Esophagus (tissue), 2 donors: ENCODE measurements at regions not wholly inside any gene's neighbourhood (a gene's known extent, or its start where the extent isn't known, plus 50 kb on each side); places are given as distances from the start of the nearest gene placed in this dataset.

Experiments
- H3K27ac ChIP-seq, 2 donors: one replicate each; pipeline ENCODE4 v1.5.1; 2013; ENCODE audit warnings: low read depth in 2 of 2, mild to moderate bottlenecking in 2 of 2, inconsistent platforms in 1 of 2, low read length in 1 of 2, moderate library complexity in 1 of 2
- H3K27me3 ChIP-seq, 2 donors: one replicate each; pipeline ENCODE4 v1.6.1; 2013; ENCODE audit warnings: low read length in 2 of 2, control low read depth in 1 of 2, mild to moderate bottlenecking in 1 of 2; ENCODE audit not compliant: insufficient read depth in 2 of 2, control insufficient read depth in 1 of 2
- H3K36me3 ChIP-seq, 2 donors: one replicate each; pipeline ENCODE4 v1.6.1; 2013; ENCODE audit warnings: low read length in 1 of 2; ENCODE audit not compliant: control insufficient read depth in 2 of 2, insufficient read depth in 2 of 2
- H3K4me1 ChIP-seq, 2 donors: one replicate each; pipeline ENCODE4 v1.6.1; 2013; ENCODE audit warnings: low read length in 1 of 2; ENCODE audit not compliant: control insufficient read depth in 2 of 2, insufficient read depth in 2 of 2
- H3K4me3 ChIP-seq, 2 donors: one replicate each; pipeline ENCODE4 v1.5.1; 2013; ENCODE audit warnings: low read length in 2 of 2, mild to moderate bottlenecking in 2 of 2, low read depth in 1 of 2, moderate library complexity in 1 of 2
- H3K9me3 ChIP-seq, 2 donors: one replicate each; pipeline ENCODE4 v1.6.1; 2013; ENCODE audit warnings: mild to moderate bottlenecking in 2 of 2, low read depth in 1 of 2, low read length in 1 of 2, moderate library complexity in 1 of 2; ENCODE audit not compliant: control insufficient read depth in 2 of 2, insufficient read depth in 1 of 2
- WGBS, 2 donors: extraction: QIAGEN DNeasy Blood & Tissue Kit; methylation state at CpG; one replicate each; pipeline ENCODE4 v1.1.7; 2013; 5-methylcytosine and 5-hydroxymethylcytosine counted together
- donor health status: healthy with polysubstance abuse.
- donor health status: Bipolar disorder and iron deficiency.

DNA sequence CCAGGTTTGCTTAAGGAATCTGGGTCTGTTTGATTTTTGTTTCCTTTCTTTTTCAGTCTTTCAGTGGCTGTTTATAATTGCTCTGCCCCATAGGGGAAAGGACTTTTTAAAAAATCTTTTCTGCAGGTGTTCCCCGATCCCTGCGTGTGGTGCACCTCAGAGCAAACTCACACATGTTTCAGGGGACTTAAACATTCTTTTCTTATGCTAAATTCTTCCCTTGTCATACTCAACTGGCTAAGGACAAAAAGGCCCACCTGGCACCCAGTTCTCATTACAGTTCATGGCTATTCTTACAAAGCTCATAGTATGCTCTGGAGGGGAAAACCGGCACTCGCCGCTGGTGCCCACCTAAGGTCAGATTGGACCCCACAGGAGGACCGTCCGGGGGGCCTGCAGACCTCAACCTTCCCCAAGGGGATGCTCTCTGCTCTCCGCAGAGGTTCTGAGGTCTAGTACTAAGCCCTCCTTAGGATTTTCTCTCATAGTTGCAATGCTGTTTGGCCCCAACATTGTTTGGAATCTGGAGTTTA is 220.3 kb downstream of the HGF start:
- Histone ChIP-seq H3K4me1 (no peaks in the 10 kb centered on the region), H3K4me3 (no peak overlapping the region), H3K9me3 (no peaks in the 10 kb centered on the region), H3K36me3 (no peaks in the 10 kb centered on the region), H3K27me3 (no peaks in the 10 kb centered on the region), H3K27ac (no peak overlapping the region)
- 89 to 90% methylated on average over 8 of the region's 8 CpGs for WGBS, 2 donors

DNA sequence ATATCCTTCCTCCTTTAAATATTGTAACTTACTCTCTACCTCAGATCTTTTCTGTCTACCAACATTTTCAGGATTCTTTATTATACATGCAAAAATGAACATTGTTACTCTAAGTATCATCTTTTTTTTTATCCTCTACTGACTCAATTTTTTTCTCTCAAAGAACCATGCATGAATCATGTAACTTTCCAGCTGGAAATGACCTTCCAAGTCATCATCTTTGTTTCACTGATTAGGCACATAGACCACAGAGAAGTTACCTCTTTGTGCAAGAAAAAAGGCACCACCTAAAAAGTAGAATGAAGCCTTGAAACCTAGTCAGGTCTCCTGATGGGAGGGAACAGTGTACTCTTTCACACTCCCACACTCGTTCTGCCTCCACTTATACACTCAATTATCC is 234.9 kb downstream of the HGF start:
- Histone ChIP-seq H3K36me3 (no peaks in the 10 kb centered on the region), H3K4me3 (no peak overlapping the region), H3K4me1 (no peaks in the 10 kb centered on the region), H3K27ac (no peak overlapping the region), H3K9me3 (no peaks in the 10 kb centered on the region), H3K27me3 (no peaks in the 10 kb centered on the region)
- WGBS, 2 donors, result 68 to 87% methylated on average over 1 of the region's 1 CpG

DNA sequence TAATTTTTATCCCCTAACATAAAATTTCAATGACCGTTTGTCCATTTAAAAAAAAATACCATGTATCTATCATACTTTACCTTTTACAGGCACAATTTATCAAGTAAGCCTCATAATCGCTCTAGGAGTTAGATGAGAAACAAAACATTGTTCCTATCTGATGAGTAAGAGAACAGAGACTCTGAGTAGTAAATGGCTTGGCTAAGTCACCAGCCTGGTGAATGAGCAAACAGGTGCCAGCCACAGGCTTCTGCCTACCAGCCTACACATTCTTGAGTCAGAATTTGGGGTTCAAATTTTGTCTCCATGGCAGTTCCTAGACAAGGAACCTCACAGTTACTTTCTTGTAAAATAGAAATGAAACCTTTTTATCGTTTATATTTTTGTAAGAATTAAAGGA is 235.4 kb downstream of the HGF start:
- WGBS, 2 donors, result 74 to 77% methylated on average over 3 of the region's 3 CpGs
- Histone ChIP-seq H3K27me3 (no peaks in the 10 kb centered on the region), H3K27ac (no peak overlapping the region), H3K36me3 (no peaks in the 10 kb centered on the region), H3K9me3 (no peaks in the 10 kb centered on the region), H3K4me1 (no peaks in the 10 kb centered on the region), H3K4me3 (no peak overlapping the region)

DNA sequence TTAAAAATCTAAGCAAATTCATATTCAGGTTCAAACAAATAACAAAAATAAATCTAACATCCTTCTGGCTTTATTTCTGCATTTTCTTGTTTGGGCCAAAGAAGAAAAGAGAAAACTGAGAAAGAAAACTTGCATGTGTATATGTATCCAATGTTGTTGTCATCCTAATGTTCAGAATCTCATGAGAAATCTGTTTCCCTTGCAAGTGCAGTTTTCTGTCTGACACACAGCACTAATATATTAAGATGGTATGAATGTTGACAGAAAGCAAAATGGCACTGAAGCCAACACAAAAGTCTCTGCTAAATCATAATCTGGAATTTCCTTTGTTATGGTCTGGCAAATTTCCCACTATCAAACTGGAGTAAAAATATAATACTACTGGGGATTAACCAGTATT is 235.9 kb downstream of the HGF start:
- Histone ChIP-seq H3K27ac (no peak overlapping the region), H3K9me3 (no peaks in the 10 kb centered on the region), H3K27me3 (no peaks in the 10 kb centered on the region), H3K4me3 (no peak overlapping the region), H3K36me3 (no peaks in the 10 kb centered on the region), H3K4me1 (no peaks in the 10 kb centered on the region)

DNA sequence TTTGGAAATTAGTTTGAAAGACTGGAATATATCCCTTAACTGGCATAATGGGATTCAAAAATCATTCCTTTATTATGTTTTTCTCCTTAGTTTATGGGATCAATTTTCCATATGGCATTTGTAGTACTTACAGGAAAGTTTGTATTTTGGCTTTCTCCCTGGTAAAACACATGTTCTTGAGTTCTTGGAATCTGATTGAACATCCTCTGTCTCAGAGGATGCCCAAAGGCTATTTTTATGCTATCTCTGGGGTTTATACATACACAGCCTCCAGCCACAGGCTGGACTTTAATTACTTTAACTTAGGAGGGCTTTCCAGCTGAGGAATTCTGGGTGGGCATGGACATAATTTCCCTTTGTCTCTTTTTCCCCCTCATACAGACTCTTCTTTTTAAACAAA is 236.4 kb downstream of the HGF start:
- H3K27me3 ChIP-seq, result no peaks in the 10 kb centered on the region
- no peak overlapping the region for H3K27ac ChIP-seq
- no peaks in the 10 kb centered on the region for H3K4me1 ChIP-seq
- H3K4me3 ChIP-seq, result no peak overlapping the region
- no peaks in the 10 kb centered on the region for H3K36me3 ChIP-seq
- no peaks in the 10 kb centered on the region for H3K9me3 ChIP-seq

DNA sequence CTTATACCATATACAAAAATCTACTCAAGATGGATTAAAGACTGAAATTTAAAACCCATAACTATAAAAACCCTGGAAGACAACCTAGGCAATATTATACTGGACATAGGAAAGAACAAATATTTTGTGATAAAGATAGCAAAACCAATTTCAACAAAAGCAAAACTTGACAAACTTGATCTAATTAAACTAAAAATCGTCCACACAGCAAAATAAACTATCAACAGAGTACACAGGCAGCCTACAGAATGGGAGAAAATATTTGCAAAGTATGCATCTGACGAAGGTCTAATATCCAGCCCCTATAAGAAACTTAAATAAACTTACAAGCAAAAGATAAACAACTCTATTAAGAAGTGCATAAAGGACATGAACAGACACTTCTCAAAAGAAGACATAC is 240.1 kb downstream of the HGF start:
- Histone ChIP-seq H3K27me3 (no peaks in the 10 kb centered on the region), H3K36me3 (no peaks in the 10 kb centered on the region), H3K9me3 (no peaks in the 10 kb centered on the region), H3K4me3 (no peak overlapping the region), H3K27ac (no peak overlapping the region), H3K4me1 (no peaks in the 10 kb centered on the region)
- WGBS, 2 donors, result 36 to 48% methylated on average over 2 of the region's 2 CpGs

DNA sequence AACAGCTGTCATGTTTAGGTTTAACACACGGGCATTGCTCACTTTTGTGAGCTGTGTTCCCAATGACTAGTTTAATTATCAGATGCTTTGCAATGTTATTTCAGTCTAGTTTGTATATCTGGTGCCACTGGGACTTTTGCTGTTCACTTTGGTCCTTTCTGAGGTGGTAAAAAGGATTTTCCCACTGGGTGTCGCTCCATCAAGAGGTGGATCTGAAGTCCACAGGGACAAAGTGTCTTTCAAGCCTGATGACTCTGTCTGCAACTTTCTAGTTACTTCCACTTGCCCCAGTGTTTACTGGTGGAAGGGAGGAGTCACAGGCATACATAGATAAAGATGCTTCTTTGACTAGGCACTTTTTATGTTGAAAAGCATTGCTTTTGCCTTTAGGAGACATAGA is 242.2 kb downstream of the HGF start:
- Histone ChIP-seq H3K9me3 (no peaks in the 10 kb centered on the region), H3K36me3 (no peaks in the 10 kb centered on the region), H3K4me1 (no peaks in the 10 kb centered on the region), H3K27me3 (no peaks in the 10 kb centered on the region), H3K27ac (no peak overlapping the region), H3K4me3 (no peak overlapping the region)
- 55 to 75% methylated on average over 2 of the region's 2 CpGs for WGBS, 2 donors

DNA sequence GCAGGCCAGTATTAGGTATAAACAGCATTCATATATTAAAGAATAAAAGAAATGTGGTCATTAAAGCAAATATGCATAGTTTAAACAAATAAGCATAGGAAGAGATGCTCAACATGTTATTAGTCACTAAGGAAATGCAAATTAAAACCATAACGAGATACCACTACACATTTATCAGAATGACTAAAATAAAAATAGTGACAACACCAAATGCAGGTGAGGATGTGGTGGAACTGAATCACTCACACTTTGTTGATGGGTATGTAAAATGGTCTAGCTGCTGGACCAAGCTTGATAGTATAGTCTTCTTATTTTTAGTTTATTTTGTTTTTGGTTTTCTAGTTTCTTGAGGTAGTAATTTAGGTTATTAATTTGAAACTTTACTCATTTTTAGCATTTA is 242.9 kb downstream of the HGF start:
- Histone ChIP-seq H3K9me3 (no peaks in the 10 kb centered on the region), H3K36me3 (no peaks in the 10 kb centered on the region), H3K4me3 (no peak overlapping the region), H3K27ac (no peak overlapping the region), H3K27me3 (no peaks in the 10 kb centered on the region), H3K4me1 (no peaks in the 10 kb centered on the region)
- WGBS, 2 donors, result 65% methylated on average over 1 of the region's 1 CpG

DNA sequence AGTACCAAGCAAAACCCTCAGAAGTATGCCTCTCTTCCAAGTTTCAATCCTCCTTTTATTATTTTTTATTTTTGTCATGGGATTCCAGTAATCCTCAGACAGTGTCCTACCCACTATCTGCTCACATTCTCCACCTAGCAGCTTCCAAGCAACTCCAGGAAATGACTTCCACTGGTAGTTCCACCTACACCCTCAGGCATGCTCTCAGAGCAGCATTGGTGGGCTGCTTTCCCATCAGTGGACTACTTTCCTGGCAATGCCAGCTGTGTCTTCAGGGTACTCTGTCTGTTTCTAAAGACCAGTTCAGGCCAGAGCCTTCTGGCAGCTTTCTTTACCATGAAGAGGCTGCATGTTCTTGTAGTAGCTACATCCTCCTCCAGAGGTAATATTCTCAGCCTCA is 244.0 kb downstream of the HGF start:
- no peaks in the 10 kb centered on the region for H3K9me3 ChIP-seq
- no peaks in the 10 kb centered on the region for H3K27me3 ChIP-seq
- no peaks in the 10 kb centered on the region for H3K4me1 ChIP-seq
- no peaks in the 10 kb centered on the region for H3K36me3 ChIP-seq
- no peak overlapping the region for H3K27ac ChIP-seq
- no peak overlapping the region for H3K4me3 ChIP-seq

DNA sequence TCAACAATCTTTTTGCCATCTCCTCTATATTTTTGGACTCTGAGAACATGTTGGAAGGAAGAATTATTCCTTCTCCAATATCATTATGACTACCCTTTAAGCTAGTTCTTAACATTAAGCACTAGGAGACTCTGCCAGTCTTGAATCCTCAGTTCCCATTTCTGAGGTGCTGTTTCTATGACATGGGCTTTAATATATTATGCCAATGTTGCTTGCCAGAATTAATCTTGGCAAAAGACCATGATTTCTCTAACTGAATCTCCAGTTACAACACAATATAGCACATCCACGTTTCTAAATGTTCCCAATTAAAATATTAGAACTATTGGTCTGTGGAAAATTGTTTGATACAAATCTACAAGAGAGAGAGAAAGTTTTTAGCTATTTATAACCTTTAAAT is 250.0 kb downstream of the HGF start:
- Histone ChIP-seq H3K27me3 (no peaks in the 10 kb centered on the region), H3K36me3 (no peaks in the 10 kb centered on the region), H3K27ac (no peak overlapping the region), H3K4me3 (no peak overlapping the region), H3K9me3 (no peaks in the 10 kb centered on the region), H3K4me1 (no peaks in the 10 kb centered on the region)
- 11 to 19% methylated on average over 1 of the region's 1 CpG for WGBS, 2 donors
